Effector memory CD8-positive, alpha-beta T cell (primary cell): ENCODE measurements at regions not wholly inside any gene's neighbourhood (a gene's known extent, or its start where the extent isn't known, plus 50 kb on each side); places are given as distances from the start of the nearest gene placed in this dataset.

Experiments
- ATAC-seq: fragments of 150-1000 bp; cut with Tn5 transposase; replicated peaks from 2 replicates; pipeline ENCODE4 v1.10.0; 2021; ENCODE audit warnings: mild to moderate bottlenecking, moderate library complexity
- DNase-seq, 3 experiments: peaks; one replicate each; pipeline ENCODE4 v3.0.0; 2021
- H3K27ac Mint-ChIP-seq, 2 donors: one replicate each; pipeline ENCODE4 v1.8.0; 2022; ENCODE audit warnings: mild to moderate bottlenecking in 2 of 2, mixed read lengths in 2 of 2, moderate library complexity in 2 of 2
- H3K27me3 Mint-ChIP-seq, 2 donors: one replicate each; pipeline ENCODE4 v1.8.0; 2022; ENCODE audit warnings: mixed read lengths in 2 of 2
- H3K36me3 Mint-ChIP-seq: one replicate; pipeline ENCODE4 v1.8.0; 2022; ENCODE audit warnings: mild to moderate bottlenecking, moderate library complexity, mixed read lengths; ENCODE audit not compliant: insufficient read depth
- H3K4me1 Mint-ChIP-seq, 2 donors: one replicate each; pipeline ENCODE4 v1.8.0; 2022; ENCODE audit warnings: low read depth in 2 of 2, mixed read lengths in 2 of 2
- H3K4me3 Mint-ChIP-seq, 2 donors: one replicate each; pipeline ENCODE4 v1.8.0; 2022; ENCODE audit warnings: mild to moderate bottlenecking in 2 of 2, mixed read lengths in 2 of 2, moderate library complexity in 2 of 2
- H3K9me3 Mint-ChIP-seq, 2 donors: one replicate each; pipeline ENCODE4 v1.8.0; 2022; ENCODE audit warnings: mixed read lengths in 2 of 2

GRCh38 chrY:7961811-7962210 lies 1050.3 kb upstream of the AMELY start:
- no peak for DNase-seq
- Mint-ChIP-seq H3K36me3 (no peaks in the 10 kb centered on the region), H3K9me3 (no peaks in the 10 kb centered on the region), H3K27me3 (peaks cover 11 to 18% of the 10 kb centered on the region in 2 donors), H3K4me3 (no peak overlapping the region), H3K27ac (no peak overlapping the region), H3K4me1 (no peaks in the 10 kb centered on the region)
- ATAC-seq, result no peak

GRCh38 chrY:7957773-7958172 lies 1046.2 kb upstream of the AMELY start:
- DNase-seq (no peak), ATAC-seq (no peak)
- Mint-ChIP-seq H3K27me3 (peaks cover 12 to 18% of the 10 kb centered on the region in 2 donors), H3K36me3 (no peaks in the 10 kb centered on the region), H3K4me1 (no peaks in the 10 kb centered on the region), H3K9me3 (no peaks in the 10 kb centered on the region), H3K4me3 (no peak overlapping the region), H3K27ac (no peak overlapping the region)

DNA sequence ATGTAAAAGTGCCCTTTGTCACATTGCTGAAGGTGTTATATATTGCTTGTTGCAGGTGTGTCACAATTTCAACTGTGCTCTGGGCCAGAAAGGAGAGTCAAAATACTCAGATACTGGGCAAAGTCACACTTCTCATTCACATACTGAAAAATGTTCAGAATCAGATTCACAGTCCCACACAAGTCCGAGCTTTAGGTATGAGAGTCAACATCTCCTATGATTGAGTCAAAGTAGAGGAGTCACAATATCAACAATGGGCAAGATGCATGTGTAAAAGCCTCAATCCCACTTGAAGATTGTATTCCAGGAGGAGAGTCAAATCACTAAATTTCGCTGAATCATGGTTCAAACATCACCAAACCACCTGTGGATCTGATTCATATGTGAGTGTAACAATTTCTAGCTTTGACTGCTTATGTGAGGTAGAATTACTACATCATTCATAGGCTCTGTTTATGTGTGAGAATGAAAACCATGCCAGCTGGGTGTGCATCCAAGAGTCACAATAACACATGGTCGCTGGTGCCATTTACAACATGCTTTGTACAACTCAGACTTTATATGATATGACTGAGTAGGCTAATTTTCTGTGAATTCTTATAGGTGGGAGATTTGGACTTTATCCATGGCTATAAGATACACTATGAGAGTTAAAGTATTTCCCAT lies 1039.8 kb upstream of the AMELY start:
- no peak overlapping the region for H3K27ac Mint-ChIP-seq
- no peaks in the 10 kb centered on the region for H3K4me1 Mint-ChIP-seq
- ATAC-seq (no peak), DNase-seq (no peak)
- no peak overlapping the region for H3K4me3 Mint-ChIP-seq
- no peaks in the 10 kb centered on the region for H3K36me3 Mint-ChIP-seq
- H3K9me3 Mint-ChIP-seq, result no peaks in the 10 kb centered on the region
- peaks cover 0 to 6% of the 10 kb centered on the region in 2 donors for H3K27me3 Mint-ChIP-seq

DNA sequence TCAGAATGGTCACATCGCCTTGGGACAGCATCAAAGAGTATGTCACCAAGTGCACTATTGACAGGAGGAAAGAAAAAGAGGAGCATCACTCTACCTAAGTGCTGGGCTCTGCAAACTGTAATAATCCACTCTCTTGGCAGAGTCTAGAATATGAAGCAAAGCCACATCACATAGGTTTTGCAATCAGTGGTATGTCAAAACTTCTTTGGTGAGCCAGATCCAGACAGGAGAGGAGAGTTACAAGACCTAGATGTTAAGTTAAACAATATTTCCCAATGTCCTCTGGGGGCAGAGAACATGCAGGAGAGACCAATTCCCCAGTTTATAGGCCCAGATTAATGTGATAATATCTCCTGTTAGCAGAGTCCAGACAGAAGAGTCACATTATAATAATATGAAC lies 1032.6 kb upstream of the AMELY start:
- Mint-ChIP-seq H3K27me3 (no peaks in the 10 kb centered on the region), H3K4me3 (no peak overlapping the region), H3K9me3 (no peaks in the 10 kb centered on the region), H3K4me1 (no peaks in the 10 kb centered on the region), H3K36me3 (no peaks in the 10 kb centered on the region), H3K27ac (no peak overlapping the region)
- ATAC-seq (no peak), DNase-seq (no peak)

- no peak for ATAC-seq
- H3K27ac Mint-ChIP-seq, result no peak overlapping the region
- no peaks in the 10 kb centered on the region for H3K27me3 Mint-ChIP-seq
- no peaks in the 10 kb centered on the region for H3K4me1 Mint-ChIP-seq
- DNase-seq, result no peak
- no peak overlapping the region for H3K4me3 Mint-ChIP-seq
- H3K9me3 Mint-ChIP-seq, result no peaks in the 10 kb centered on the region
- no peaks in the 10 kb centered on the region for H3K36me3 Mint-ChIP-seq
Measured at GRCh38 chrY:7942711-7943110, 1031.2 kb upstream of the AMELY start.

DNA sequence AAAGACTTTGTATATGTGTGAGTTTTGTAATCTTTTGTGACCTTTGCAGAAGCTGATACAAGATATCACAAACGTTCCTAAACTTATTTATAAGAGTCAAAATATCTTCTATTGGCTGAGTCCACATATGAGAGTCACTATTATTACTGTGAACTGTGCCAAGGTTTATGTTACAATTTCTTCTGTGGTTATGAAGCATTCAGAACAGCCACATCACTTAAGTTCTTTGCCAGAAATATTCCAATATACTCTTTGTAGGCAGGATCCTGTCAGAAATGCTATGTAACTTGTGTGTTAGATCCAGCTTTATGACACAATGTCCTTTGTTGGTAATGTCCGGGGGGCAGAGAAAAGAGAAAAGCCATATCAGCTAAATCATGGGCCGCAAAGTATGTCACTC lies 1030.3 kb upstream of the AMELY start:
- H3K27ac Mint-ChIP-seq, result no peak overlapping the region

GRCh38 chrY:7938982-7939718 lies 1027.6 kb upstream of the AMELY start:
- ATAC-seq (no peak), DNase-seq (no peak)
- no peaks in the 10 kb centered on the region for H3K9me3 Mint-ChIP-seq
- H3K27ac Mint-ChIP-seq, result no peak overlapping the region
- no peak overlapping the region for H3K4me3 Mint-ChIP-seq
- no peaks in the 10 kb centered on the region for H3K27me3 Mint-ChIP-seq
- H3K36me3 Mint-ChIP-seq, result no peaks in the 10 kb centered on the region
- no peaks in the 10 kb centered on the region for H3K4me1 Mint-ChIP-seq

More for the DNA sequence above, 1030.3 kb upstream of the AMELY start:
- no peak overlapping the region for H3K4me3 Mint-ChIP-seq
- H3K4me1 Mint-ChIP-seq, result no peaks in the 10 kb centered on the region
- ATAC-seq (no peak), DNase-seq (no peak)
- no peaks in the 10 kb centered on the region for H3K9me3 Mint-ChIP-seq
- no peaks in the 10 kb centered on the region for H3K36me3 Mint-ChIP-seq
- H3K27me3 Mint-ChIP-seq, result no peaks in the 10 kb centered on the region

DNA sequence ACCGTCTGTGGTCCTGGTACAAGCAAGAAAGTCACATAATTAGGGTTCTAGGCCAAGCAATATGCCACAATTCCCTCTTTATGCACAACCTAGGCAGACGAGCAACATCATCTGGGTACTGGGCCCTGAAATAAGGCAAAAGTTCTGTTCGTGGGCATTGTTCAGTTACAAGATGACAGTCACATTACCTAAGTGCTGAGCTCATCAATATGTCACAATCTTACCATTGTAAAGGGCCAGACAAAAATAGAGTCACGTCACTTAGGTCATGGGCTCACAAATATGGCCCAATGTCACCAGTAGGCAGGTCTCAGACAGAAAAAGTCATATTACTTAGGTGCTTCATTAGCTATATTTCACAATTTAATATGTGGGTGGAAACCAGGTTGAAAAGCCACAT lies 1025.3 kb upstream of the AMELY start:
- no peak for ATAC-seq
- no peaks in the 10 kb centered on the region for H3K9me3 Mint-ChIP-seq
- H3K36me3 Mint-ChIP-seq, result no peaks in the 10 kb centered on the region
- H3K4me3 Mint-ChIP-seq, result no peak overlapping the region
- H3K27me3 Mint-ChIP-seq, result no peaks in the 10 kb centered on the region
- H3K4me1 Mint-ChIP-seq, result no peaks in the 10 kb centered on the region
- no peak for DNase-seq
- no peak overlapping the region for H3K27ac Mint-ChIP-seq

- H3K9me3 Mint-ChIP-seq, result no peaks in the 10 kb centered on the region
- DNase-seq, result no peak
- no peak overlapping the region for H3K27ac Mint-ChIP-seq
- no peak overlapping the region for H3K4me3 Mint-ChIP-seq
- no peaks in the 10 kb centered on the region for H3K36me3 Mint-ChIP-seq
- ATAC-seq, result no peak
- H3K27me3 Mint-ChIP-seq, result no peaks in the 10 kb centered on the region
- no peaks in the 10 kb centered on the region for H3K4me1 Mint-ChIP-seq
Measured at GRCh38 chrY:7936046-7936445, 1024.5 kb upstream of the AMELY start.

DNA sequence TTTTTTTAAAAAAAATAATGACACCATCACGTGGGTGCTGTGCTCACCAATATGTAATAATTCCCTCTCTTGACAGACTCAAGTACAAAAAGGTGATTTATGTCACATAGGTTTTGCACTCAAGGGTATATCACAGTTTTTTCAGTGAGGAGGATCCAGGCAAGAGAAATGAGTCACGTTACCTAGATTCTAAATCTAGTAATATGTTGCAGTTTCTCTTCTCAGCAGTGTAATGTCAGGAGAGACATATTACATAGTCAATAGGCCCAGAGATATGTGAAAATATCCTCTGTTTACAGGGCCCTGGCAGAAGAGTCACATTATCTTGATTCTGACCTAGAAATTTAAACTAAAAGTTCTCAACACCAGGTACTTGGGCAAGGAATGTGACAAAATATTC lies 1024.1 kb upstream of the AMELY start:
- Mint-ChIP-seq H3K9me3 (no peaks in the 10 kb centered on the region), H3K27ac (no peak overlapping the region), H3K4me3 (no peak overlapping the region), H3K4me1 (no peaks in the 10 kb centered on the region), H3K27me3 (no peaks in the 10 kb centered on the region), H3K36me3 (no peaks in the 10 kb centered on the region)
- no peak for DNase-seq
- no peak for ATAC-seq

GRCh38 chrY:7932424-7932823 lies 1020.9 kb upstream of the AMELY start:
- DNase-seq, result no peak
- H3K36me3 Mint-ChIP-seq, result no peaks in the 10 kb centered on the region
- H3K4me1 Mint-ChIP-seq, result no peaks in the 10 kb centered on the region
- no peak overlapping the region for H3K4me3 Mint-ChIP-seq
- ATAC-seq, result no peak
- no peak overlapping the region for H3K27ac Mint-ChIP-seq
- H3K9me3 Mint-ChIP-seq, result no peaks in the 10 kb centered on the region
- no peaks in the 10 kb centered on the region for H3K27me3 Mint-ChIP-seq

GRCh38 chrY:7929866-7930265 lies 1018.3 kb upstream of the AMELY start:
- Mint-ChIP-seq H3K36me3 (no peaks in the 10 kb centered on the region), H3K27ac (no peak overlapping the region), H3K4me1 (no peaks in the 10 kb centered on the region), H3K9me3 (no peaks in the 10 kb centered on the region), H3K27me3 (no peaks in the 10 kb centered on the region), H3K4me3 (no peak overlapping the region)
- DNase-seq (no peak), ATAC-seq (no peak)

- Mint-ChIP-seq H3K9me3 (no peaks in the 10 kb centered on the region), H3K4me1 (no peaks in the 10 kb centered on the region), H3K27me3 (no peaks in the 10 kb centered on the region), H3K36me3 (no peaks in the 10 kb centered on the region), H3K27ac (no peak overlapping the region), H3K4me3 (no peak overlapping the region)
- ATAC-seq (no peak), DNase-seq (no peak)
Measured at GRCh38 chrY:7924059-7924458, 1012.5 kb upstream of the AMELY start.

- Mint-ChIP-seq H3K4me1 (no peaks in the 10 kb centered on the region), H3K27ac (no peak overlapping the region), H3K9me3 (no peaks in the 10 kb centered on the region), H3K36me3 (no peaks in the 10 kb centered on the region), H3K4me3 (no peak overlapping the region), H3K27me3 (no peaks in the 10 kb centered on the region)
- ATAC-seq (no peak), DNase-seq (no peak)
Measured at GRCh38 chrY:7923476-7924017, 1012.0 kb upstream of the AMELY start.
